ENCODE measurements at regions not wholly inside any gene's neighbourhood (a gene's known extent, or its start where the extent isn't known, plus 50 kb on each side); places are given as distances from the start of the nearest gene placed in this dataset.

GRCh38 chr3:99565331-99565730 lies 73.1 kb upstream of the COL8A1 start:
- TF ChIP-seq CTCF (conservative IDR thresholded peaks at IDR 0.05; ENCODE audit: low read length) (no peak), EZH2phosphoT487 (IDR thresholded peaks at IDR 0.05; ENCODE audit: borderline replicate concordance, low read depth, low read length) (no peak)
